ENCODE measurements at regions not wholly inside any gene's neighbourhood (a gene's known extent, or its start where the extent isn't known, plus 50 kb on each side); places are given as distances from the start of the nearest gene placed in this dataset.

- TF ChIP-seq CTCF (IDR thresholded peaks at IDR 0.05) (no peak), POLR2A (IDR thresholded peaks at IDR 0.05) (no peak)
These were observed 167.9 kb upstream of the CITED2 start for GRCh38 chr6:139542351-139542750.
